Myocyte (in vitro differentiated cells): ENCODE measurements at regions not wholly inside any gene's neighbourhood (a gene's known extent, or its start where the extent isn't known, plus 50 kb on each side); places are given as distances from the start of the nearest gene placed in this dataset.
A peak's percentile ranks its signal among the peaks of the same experiment; 100 is the strongest.
"Not testable (repeated sequence)": the region's sequence is repeated elsewhere in the genome, so short reads cannot be mapped to it uniquely, and the experiment has no call there.

Experiments
- DNase-seq: peaks from one replicate; pipeline ENCODE4 v3.0.0-alpha.2; 2012; ENCODE audit warnings: low read depth

DNA sequence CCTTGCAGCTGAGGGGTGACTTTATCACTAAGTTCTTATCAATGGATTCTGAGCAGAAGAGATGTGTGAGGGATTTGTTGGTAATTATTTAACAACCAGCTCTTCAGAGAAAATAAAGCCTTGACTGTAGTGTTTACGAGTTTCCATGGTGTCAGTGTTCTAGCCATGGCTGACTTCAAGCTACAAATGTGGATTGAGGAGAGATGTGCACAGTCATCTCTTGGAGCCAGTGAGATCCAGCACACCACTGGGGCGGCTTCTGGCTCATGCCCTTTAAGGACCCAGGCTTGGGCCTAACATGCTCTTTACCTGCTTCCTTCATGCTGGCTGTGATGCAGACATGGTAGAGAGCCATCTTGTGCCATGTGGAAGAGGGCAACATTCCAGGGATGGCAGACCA is 145.6 kb upstream of the MRPS22 start:
- no peak for DNase-seq

DNA sequence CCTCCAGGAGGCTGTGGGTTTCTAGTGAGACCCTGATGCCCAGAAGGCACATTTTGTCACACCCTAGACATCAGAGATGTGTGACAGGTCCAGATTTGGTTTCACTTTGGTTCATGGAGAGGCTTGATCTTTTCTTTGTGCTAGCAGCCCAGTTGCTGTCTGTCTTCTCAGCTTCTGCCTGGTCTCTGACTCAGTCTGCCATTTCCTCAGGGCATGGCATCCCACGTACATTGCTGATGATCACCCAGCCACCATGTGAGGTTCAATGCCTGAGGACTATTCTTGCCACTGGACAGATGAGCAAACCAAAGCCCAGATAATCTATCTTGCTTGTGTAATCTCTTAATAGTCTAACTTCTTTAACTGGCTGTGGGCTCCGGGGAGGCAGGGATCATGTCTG is 144.9 kb upstream of the MRPS22 start:
- DNase-seq, result peak; percentile 62

DNA sequence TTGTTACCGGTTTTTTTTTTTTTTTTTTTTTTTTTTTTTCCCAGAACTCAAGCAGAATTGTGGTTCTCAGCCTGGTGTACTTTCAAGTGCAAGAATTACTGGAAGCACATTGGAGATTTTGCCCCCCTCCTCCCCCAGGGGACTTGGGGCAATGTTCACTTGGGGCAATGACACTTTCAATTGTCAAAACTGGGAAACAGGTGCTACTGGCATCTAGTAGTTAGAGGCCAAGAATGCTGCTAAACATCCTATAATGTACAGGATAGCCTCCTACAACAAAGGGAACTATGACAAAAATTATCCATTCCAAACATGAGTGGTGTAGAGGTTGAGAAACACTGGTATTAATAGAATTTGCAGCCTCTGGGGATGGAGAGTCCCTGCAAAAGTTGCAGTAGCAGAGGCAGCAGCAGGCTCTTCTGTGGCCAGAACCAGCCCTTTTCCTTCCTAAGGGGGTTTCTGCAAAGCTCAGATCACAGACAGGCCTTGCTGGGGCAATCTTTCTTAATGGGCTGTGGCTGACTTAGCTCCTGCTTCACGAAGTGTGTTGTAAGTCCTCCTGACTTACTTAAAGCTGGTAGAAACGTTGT is 144.3 kb upstream of the MRPS22 start:
- DNase-seq, result no peak

DNA sequence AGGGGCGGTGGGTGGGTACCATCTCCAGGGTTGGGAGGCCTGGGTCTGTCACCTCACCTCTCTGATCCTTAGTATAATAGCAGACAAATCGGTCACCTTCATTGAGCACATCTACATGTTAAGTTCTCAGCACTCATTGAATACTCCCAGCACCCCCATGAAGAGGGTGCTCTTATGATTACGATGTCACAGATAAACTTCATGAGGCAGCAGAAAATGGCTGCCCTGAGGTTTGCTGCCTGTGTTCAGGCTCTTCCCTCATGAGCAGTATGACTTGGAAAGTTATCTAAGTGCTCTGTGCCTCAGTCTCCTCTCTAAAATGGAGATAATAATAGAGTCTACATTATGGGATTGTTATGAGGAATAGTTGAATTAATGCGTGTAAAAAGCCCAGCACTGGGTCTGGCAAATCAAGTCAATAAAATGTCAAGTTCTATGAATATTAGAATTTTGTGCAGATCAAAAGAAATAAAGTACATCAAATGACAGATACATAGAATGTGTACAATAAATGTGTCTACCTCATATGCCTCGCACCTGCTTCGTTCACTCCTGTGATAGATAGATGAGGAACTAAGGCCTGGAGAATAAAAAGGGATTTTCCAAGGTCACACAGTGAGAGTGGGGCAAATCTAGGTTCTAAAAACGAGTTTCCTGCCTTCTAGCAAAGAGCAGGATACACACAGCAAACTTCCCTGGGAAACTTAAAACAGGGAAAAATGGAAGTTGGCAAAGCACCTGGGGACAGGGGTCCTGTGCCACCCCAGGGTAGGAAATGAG is 142.2 kb upstream of the MRPS22 start:
- DNase-seq, result no peak

DNA sequence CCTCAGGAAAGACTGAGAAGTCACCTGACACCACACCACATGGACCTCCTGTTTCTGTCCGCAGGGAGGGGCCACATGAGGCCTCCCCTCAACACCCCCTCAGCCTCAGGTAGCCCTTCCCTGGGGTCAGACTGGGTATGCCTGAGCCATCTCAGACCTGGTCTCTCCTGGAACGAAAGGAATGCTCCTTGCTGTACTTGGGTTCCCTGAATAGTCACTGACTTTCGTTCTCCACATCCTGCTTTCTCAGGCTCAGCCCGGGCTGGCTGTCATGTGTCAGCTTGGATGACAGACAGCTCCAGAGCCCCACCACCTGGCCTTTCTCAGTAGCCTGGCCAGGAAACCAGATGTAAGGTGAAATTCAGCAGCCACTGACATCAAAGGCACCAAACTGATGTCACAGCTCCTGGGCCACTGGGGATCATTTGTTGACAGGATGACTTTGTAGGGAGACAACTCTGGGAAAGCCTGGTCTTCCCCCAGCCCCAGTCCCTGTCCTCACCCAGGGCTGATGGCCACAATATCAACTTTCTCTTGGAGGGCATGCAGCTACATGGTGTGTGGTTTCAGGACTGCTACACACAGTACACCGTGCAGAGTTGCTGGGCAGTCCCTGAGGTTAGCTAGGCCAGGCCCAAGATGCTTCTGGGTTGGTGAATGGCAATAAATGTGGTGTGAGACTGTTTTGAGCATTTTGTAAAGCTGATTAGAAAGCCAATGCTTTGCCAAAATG is 141.4 kb upstream of the MRPS22 start:
- peak; percentile 87 for DNase-seq

DNA sequence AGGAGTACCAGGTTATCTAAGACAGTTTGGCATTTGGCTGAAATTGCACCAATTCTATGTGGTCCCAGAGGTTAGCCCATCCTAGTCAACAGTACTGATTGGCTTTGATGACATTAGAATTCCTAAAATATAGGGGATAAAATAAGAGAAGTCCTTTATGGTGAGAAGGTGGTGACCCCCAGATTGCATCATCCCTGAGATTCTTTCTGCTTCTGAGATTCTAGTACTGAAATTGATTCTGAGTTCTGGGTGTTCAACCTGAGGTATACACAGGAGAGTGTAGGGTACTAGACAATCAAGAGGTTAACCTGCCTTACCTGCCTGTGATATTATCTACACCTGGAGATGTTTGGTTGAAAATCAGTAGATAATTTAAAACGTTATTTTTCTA is 140.9 kb upstream of the MRPS22 start:
- DNase-seq, result no peak

DNA sequence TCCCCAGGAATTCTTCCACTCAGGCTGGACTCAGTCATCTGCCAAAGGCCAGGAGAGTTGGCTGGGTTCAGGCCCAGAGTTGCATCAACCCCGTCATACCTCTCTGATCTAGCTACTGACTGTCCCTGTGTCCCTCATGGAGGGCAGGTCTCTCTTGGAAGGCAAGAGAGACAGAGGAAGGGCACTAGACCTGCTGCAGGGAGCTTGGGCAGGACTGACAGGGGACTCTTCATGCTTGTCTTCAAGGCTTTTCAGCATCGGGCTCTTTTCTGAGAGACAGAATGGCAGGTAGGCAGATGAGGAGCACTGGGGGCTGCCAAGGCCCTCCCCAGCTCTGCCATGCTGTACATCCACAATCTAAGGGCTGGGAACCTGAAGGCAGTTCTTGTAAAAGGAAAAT is 140.1 kb upstream of the MRPS22 start:
- no peak for DNase-seq

DNA sequence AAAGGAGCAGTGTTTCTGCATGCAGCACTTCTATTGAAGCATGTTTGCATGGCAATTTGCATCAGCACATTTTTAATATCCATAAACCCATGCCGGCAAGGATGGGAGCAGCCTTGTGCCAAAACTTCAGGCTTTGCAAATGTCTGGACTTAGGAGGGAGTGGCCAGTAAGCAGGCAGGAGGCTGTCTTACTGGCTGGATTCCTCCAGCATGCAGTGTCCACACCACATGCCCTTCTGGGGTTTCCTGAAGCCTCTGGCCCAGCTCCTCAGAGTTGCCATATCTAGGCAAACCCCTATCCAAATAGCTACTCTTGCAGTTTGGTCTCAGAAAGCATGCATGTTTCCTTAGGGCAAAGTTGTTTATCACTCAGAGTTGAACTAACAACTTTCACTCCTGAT is 139.1 kb upstream of the MRPS22 start:
- DNase-seq, result peak; percentile 63

DNA sequence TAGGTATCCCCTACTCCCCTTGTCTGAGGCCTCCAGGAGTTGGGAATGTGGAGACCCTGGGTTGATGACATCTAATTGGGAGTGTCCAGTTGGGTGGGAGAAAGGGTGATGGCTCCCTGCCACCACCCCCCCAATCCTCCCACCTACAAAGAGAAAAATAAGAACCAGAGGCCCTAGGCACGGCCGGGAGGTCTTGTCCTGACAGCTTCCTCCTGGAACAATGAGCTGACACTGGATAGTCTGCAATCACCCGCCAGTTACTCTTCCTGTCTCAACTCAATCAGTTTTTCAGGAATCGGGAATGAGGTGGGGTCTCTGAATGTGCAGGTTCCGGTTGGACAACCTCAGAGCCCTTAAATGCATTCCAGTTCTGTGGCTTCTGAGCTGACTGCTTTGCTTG is 129.9 kb upstream of the MRPS22 start:
- DNase-seq, result no peak

DNA sequence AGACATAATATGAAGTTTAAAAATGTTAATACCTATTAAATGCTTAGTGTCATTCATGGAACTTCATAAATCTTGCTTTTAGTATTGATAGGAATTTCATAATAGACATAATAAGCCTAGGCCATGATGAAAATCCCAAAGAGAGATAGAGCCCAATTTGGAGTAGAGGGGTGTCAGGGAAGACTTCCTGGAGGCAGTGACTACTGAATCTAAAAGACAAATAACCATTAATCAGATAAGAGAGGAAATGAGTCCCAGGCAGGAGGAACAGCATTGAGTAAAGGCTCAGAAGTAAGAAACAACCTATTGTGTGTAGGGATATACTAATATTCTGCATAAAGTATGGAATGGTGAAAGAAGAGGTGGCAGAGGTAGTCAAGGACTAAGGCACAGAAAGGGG is 126.9 kb upstream of the MRPS22 start:
- DNase-seq, result no peak

DNA sequence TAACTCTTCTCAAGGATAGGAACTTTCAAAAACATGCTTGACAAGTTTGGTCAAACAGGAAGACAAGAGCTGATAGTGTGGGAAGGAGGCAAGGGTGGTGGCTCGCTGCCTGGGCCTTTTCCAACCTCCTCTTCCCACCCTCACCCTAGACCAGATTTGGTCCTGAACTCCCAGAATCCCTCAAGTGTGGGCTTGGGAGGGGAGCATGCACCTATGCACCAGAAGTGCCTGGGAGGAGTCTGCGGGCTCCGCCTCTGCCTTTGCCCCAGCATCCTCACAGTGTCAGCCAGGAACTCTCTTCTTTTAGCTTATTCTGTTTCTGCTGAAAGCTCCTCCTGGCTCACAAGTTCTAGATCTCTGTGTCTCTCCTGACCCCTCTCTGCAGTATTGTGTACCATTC is 126.2 kb upstream of the MRPS22 start:
- DNase-seq, result no peak

DNA sequence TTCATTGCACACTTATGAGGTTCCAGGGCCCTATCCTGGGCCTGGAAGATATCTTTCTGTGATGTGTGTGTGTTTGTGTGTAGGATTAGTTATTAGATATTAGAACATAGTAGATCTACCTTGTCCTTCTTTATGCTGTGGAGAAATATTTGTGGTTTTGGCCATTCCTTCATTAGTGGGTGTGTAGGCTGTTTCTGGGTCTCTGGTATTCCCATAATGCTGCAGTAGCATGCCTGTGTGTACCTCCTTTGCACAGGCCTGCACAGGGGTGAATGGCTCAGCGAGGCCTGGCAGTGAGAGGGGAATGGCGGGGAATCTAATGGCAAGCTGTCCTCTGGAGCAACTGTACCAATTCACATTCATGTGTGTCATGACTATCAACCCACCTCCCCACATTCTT is 125.8 kb upstream of the MRPS22 start:
- DNase-seq, result no peak

DNA sequence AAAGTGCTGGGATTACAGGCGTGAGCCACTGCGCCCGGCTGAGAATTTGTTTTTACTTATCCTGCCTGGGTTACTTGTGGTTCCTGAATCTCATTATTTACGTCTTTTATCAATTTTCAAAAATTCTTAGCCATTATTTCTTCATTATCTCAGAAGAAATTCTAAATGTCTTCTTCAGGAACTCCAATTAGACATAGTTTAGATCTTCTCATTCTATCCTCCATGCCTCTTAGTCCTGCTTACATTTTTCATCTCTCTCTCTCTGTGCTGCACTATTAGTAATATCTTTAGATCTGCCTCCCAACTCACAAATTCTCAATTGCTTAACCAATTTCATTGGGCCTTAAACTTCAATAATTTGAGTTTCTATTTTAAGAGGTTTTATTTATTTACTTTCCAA is 124.4 kb upstream of the MRPS22 start:
- no peak for DNase-seq

DNA sequence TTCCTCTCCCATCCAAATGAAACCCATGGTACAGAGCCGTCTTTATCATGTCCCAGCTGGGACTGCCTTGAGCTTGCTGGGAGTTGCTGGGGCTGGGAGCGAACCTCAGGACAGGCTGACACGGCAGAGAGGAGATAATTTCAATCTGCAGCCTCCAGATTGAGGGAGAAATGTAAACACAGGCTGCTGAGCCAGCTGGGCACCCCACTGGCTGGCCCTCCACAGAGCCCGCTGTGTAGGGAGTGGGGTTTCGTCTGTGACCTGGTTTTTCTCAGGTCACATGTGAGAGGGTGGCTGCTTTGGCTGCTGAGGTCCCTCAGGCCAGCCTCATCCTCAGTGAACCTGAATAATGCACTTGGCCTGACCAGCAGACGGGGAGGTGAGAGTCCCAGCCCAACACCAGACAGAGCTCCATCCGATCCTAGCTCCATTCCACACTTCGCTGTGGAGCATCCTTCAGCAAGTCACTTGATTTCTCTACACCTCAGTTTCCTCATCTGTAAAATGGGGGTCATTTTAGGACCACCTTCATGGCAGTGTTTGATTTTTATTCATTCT is 121.6 kb upstream of the MRPS22 start:
- DNase-seq, result no peak

DNA sequence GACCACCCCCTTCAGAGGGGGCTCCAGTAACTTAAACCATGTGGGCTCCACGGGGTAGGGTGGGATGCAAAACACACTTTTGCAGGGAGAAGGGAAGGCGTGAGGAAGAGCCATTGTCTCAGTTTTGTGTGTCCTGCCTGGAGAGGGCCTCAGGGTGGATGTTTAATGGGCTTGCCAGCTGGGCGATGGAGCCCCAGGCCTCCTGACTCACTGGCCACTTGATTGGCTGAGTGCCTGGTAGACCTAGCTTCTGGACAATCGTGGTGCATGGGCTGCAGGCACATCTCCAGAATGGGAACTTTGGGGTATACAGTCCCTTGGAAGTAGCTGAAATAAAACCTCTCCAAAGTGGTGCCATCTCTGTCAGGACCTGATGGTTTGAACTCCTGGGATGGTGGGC is 118.3 kb upstream of the MRPS22 start:
- DNase-seq, result peak; percentile 57

DNA sequence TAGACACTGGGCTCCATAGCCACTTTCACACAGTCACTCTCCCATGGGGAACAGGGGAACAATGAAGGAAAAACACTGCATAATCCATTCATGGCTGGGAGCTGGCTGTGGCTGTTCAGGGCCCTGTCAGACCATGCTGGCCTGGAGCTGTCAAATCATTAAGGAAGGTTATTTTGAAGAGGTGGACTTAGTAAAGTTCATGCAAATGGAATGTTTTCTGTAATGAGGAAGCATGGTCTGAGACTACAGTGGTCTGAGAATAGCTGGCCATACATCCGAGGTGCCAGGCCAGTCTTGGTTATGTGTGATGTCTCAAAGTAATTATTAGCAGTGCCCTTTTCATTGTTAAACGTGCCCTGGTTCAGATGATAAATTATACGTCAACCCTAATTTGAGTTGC is 117.1 kb upstream of the MRPS22 start:
- DNase-seq, result no peak

DNA sequence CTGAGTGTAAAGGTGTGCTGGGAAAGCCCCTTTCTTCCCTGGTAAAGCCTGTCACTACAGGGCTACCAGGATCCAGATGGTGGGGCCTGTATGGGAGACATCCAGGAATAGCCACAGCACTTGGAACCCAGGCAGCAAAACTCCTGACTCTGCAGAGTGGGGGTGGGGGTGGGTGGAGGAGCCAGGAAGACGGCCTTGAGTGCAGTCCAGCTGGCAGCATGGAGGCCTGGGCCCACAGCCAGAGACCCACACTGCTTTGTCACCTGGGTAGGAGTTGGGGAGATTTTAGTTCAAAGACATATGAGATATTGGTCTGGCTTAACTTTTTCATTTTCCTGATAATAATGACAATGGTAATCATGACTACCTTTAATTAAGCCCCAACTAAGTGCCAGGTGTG is 116.7 kb upstream of the MRPS22 start:
- peak; percentile 36 for DNase-seq

DNA sequence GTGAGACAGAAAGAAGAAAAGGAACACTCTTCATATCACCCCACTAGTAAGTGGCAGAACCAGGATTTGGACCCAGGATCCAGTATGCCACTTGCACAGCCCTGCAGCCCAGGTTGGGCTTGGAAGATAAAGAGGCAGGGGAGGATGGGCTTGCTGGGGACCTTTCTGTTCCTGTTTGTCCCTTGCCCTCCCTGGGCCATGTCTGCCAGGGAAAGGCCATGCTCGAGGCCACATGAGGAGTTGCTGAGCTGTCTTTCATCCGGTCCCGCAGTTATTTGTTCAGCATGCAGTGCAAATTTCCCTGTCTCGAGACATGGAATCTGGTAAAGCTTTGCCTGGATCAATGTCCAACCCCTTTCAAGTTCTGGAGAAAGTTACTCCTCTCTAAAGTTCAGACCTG is 116.0 kb upstream of the MRPS22 start:
- no peak for DNase-seq

DNA sequence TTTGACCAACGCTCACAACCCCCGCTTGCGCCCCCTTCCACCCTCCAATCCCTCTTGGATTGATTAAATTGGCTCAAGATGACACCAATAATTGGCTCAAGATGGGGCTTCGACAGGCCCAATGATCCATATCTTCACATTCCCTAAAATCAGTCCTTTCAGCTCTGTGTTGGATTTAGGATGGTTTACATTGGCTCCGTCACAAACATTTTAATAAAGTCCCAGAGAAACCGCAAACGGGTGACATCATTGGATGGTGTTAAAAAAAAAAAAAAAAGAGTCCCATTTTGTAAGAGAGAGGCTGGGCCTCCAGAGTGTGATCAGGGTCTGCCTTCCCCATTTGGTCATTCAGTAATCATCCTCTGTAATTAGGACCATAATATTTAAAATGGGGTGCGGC is 113.4 kb upstream of the MRPS22 start:
- DNase-seq, result no peak

DNA sequence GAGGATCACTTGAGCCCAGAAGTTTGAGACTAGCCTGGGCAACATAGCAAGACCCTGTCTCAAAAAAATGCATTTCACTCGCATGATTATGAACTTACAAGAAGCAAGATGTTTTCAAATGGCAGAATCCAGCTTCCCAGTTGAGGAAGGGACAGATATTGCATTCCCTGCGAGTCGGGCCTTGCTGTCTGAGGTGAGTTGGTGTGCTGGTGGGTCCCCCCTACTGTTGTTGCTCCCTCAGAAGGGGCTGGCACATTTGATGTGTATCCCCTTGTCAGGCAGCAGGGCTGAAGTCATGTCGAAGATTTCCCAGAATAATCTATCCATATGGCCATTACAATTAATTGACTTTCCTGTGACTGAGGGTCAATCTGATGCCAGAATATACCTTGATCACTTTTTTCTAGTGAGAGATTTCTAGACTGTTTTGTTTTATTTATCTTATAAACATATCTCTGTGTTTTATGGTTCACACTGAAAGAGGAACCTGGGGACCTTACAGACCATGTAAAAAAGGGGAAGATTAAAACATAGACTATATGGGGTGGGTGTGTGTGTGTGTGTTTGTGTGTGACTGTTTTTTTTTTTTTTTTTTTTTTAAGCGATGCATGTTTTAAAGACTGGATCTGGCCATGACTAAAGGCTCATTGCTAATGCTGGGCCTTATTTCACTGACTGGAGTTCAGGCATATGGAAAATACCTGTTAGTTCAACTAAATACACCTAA is 112.1 kb upstream of the MRPS22 start:
- DNase-seq, result no peak

DNA sequence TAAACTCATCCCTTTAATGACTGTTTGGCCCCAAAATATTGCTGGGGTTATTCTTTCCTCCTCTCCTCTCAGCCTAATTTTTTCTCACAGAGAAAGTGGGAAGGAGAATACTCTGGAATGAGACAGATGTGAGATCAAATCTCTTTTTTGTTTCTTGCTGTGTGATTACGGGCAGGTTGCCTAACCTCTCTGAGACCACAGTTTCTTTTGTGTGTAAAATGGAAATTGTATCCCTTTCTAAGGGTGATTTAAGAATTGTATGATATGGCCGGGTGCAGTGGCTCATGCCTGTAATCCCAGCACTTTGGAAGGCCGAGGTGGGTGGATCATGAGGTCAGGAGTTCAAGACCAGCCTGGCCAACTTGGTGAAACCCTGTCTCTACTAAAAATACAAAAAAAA is 111.5 kb upstream of the MRPS22 start:
- DNase-seq, result not testable (repeated sequence)

DNA sequence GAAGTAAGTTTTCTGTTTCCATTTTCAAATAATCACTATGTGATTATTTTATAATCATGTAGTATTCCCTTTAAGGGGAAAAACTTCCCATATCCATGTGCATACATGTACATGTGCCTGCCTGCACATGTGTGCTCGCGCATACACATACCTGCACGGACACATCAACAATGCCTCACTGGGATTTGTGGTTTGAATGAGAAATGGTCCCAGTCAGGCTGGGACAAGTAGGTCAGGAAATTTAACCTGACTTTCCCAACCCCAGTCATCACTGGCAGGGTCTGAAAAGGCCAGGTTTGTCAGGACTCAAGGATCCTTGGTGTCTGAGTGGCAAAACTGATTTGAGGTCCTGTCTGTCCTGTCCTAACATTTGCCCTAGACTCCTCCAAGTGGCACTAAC is 109.3 kb upstream of the MRPS22 start:
- DNase-seq, result no peak
